ENCODE measurements at regions not wholly inside any gene's neighbourhood (a gene's known extent, or its start where the extent isn't known, plus 50 kb on each side); places are given as distances from the start of the nearest gene placed in this dataset.

DNA sequence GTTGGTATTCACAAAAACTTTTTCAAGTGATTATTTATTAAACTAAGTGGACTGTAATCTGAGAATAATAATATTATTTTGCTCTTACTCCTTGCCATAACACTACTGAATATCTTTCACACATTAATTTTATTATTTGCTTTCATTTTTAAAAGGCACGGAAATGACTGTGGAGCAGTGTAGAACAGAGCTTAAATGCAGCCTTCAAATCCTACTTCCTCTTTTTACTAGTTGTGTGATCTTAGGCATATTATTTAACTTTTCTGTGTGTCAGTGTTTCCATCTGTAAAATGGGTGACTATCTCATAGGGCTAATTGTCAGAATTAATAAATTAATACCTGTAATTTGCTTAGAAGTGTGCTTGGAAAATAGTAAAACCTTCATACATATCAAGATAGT lies 55.5 kb upstream of the SLC8A1 start:
- DNase-seq (ENCODE audit: low read depth in 2 of 2), result no peak

DNA sequence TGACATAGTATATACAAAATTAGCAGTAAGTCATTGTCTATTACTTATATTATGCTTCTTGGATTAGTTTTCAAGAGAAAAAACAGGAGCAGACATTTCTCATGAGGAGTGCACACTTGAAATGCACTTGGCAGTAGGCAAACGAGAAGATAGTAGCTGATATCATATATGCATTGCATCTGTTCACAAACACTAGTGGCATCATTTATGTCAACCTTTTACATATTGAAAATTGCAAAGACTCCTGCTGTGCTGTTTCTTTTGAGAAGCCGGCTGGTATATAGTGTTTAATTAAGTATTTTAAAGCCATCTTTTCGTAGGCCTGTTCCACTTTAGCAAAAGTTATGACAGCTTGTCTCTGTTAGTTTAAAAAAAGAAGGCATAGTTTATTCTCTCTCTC lies 58.4 kb upstream of the SLC8A1 start:
- no peak for DNase-seq (ENCODE audit: low read depth in 2 of 2)

DNA sequence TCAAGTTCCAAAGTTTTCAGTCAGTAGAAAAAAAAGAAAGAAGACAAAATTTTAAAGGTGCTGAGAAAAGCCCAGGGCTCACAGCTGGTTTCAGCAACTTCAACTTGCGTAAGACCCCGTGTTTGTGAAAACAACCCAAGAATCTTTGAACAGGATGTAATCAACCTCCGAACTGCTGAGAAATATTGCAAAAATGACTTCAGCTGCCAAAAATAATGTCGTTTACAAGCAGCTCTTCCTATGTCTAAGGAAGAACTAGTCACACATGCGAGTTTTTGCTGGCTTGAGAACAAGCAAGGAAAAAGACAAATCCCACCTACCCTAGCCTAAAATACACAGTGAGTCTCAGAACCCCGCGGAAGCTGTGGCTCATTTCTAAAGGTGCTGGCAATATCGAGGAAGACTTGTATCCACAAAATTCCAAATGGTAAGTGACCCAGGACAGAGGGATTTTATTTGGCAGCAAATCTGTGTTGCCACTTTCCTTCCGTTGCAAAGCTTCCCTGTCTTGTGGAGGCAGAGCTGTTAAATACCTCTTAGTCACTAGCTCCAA lies 59.8 kb upstream of the SLC8A1 start:
- DNase-seq (ENCODE audit: low read depth in 2 of 2), result no peak

DNA sequence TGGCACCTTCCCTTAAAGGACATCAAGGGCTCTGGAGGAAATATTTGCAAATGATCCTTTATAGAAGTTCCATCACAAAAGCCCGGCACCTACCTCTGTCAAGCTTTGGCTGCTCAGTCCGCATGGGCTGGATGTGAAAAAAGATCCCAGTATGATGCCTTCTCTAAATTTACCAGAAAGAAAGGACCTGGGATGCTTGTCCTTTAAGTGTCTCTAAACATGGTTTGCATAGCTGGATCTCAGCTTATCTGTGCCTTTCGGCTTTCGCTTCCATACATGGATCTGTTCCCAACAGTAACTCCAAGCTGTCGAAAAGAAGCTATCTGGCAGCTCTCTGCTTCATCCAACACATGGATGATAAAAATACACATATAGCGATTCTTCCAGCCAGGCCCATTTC lies 60.4 kb upstream of the SLC8A1 start:
- no peak for DNase-seq (ENCODE audit: low read depth in 2 of 2)

DNA sequence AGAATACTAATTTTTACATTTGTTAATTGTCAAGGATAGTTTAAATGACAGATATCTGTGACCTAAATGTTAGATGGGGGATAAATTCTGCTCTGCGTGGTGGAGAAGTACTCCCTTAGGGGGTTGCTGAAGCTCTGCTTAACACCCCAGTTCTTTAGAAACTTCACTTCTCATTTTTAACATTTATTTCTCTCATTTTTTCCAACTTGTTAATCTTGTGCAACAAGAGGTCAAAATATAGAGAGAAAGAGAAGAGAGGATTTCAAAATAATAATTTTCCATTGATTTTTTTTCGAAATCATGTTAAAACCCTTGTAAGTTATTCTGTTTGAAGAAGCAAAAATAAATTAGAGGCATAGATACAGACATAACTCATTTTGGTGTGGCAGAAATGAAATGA lies 61.3 kb upstream of the SLC8A1 start:
- no peak for DNase-seq (ENCODE audit: low read depth in 2 of 2)

DNA sequence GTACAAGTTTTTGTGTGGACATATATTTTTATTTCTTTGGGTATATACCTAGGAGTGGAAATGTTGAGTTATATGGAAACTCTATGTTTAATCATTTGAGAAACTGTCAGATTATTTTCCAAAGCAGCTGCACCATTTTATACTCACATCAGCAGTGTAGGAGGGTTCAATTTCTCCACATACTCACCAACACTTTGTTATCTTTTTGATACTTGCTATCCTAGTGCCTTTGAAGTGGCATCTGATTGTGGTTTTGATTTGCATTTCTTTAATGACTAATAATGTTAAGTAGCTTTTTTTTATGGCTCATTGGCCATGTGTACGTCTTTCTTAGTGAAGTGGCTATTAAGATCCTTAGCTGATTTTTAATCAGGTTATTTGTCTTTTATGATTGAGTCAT lies 64.7 kb upstream of the SLC8A1 start:
- DNase-seq (ENCODE audit: low read depth in 2 of 2), result no peak

DNA sequence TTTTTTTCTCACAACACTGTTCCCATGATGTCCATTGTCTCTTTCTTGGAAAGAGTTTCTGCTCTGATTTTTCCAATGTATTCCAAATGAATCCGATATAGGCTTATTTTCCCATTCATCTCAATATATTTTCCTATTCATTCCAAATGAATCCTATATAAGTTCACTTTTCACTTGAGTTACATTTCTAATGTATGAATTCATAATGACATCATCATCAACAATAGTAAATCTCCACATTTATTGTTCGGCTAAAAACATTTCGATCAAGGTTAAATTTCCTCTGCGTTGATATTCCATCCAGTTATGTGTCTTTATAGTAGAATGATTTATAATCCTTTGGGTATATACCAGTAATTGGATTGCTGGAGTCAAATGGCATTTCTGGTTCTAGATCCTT lies 76.7 kb upstream of the SLC8A1 start:
- no peak for DNase-seq (ENCODE audit: low read depth in 2 of 2)

DNA sequence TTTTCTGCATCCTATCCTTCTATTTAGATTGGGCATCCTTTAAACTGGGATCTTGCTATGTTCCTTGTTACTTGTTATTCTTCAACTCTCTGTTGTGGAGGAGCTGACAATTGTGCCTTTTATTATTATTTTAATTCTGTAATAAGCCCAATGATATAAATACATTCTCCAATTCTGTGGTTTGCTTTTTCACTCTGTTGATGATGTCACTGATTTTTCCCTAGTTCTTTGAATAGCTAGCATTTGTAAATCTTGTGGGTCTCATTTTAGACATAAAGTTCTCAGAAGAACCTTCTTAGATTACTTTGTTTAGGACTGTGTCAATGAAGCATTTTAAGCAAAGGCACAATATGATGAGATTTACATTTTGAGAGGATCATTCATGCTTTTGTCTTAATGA lies 79.5 kb upstream of the SLC8A1 start:
- DNase-seq (ENCODE audit: low read depth in 2 of 2), result no peak

DNA sequence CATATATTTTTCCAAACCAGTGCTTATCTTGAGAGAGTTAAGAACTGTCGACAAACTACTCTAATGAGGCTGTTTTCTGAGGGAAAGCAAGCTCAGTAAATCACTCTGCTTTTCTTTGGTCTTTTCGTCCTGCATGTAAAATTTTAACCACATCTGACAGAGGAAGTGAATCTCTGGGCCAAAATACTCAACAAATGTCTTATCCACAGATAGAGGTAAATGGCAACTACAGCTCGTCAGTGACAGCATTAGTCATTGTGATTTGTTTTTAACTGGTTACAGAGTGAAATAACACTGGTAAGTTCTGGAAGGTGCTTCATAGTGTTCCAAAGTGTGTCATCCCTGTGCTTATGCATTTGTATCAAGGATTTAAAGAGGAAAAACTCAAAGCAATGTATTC lies 82.6 kb upstream of the SLC8A1 start:
- DNase-seq (ENCODE audit: low read depth in 2 of 2), result no peak

DNA sequence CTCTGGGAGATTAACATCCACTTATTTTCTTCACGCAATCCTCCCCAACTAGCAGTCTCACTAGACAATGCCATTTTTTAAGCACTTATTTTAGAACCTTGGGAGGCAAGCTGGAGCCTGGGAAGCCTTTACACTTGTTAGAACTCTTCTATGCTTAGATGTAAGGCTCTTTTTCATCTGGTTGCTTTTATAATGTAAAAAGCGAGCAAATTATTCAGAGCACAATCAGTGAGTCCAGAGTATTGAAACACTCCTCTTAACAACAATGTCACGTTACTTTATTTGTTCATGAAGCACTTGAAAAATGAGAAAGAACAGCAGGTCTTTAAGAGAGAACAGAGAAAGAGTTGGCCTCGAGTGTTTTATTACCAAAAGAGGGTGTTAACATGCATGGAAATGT lies 84.1 kb upstream of the SLC8A1 start:
- DNase-seq (ENCODE audit: low read depth in 2 of 2), result no peak

DNA sequence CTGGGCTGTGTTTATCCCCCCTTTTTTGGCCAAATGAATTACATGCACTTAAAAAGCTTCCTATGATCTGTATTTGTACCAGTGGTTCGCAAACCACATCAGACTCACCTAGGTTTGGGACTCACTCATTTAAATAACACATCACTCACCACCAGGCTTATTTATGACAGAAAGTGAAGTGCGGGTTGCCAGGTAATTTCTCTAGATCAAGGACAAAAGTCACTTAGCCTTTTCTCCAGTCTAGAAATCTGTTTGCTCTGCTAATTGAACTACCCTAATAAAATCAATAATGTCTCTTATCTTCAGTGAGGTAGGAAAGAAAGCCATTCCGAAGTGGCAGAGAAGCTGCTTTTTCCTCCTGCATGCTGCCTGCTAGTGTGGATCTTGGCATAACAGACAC lies 88.1 kb upstream of the SLC8A1 start:
- DNase-seq (ENCODE audit: low read depth in 2 of 2), result no peak

DNA sequence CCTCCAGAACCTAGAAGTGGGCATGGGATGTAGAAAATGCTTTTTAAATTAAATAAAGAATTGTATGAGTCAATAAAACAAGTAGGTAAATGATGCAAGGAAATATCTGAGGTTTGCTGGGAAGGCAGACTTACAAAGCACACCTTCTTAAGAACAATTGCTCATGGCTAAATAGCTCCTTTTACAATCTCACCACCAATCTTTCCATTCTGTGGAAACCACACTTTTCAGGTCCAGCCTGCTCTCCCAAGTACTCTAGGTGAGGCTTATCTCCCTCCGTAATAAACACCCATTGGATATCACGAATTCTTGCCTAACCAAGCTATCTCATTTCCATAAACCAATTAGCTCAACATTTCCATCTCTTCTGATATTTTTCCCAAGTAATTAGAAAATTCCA lies 91.5 kb upstream of the SLC8A1 start:
- no peak for DNase-seq (ENCODE audit: low read depth in 2 of 2)

DNA sequence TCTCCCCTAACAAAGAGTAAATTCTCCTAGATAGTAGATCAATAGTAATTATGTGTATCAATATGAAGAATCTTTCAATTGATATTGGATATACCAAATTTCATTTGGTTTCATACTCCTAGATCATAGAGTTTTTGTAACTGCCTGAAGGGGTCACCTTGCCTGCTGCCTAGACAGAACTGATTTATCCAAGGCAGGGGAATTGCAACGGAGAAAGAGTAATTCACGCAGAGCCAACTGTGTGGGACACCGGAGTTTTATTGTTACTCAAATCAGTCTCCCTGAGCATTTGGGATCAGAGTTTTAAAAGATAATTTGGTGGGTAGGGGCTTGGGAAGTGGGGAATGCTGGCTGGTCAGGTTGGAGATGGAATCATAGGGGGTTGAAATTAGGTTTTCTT lies 92.2 kb upstream of the SLC8A1 start:
- no peak for DNase-seq (ENCODE audit: low read depth in 2 of 2)

DNA sequence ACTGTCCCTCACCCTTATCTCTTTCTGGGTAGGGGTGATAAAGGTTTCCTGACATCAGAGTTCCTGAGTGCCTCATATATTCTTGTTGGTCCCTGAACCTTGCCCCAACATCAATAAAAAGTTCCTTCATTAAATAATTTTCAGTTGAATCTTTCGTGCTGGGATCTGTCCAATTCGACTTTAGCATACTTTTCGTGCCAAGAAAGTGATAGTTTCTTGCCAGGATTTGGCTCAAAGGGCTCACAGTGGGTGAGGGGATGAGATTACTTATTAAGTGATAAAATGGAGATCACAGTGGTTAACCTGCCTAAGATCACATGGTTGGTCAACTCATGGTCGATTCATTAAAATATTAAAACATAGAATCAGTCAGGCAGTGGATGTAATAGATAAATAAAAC lies 93.8 kb upstream of the SLC8A1 start:
- no peak for DNase-seq (ENCODE audit: low read depth in 2 of 2)

DNA sequence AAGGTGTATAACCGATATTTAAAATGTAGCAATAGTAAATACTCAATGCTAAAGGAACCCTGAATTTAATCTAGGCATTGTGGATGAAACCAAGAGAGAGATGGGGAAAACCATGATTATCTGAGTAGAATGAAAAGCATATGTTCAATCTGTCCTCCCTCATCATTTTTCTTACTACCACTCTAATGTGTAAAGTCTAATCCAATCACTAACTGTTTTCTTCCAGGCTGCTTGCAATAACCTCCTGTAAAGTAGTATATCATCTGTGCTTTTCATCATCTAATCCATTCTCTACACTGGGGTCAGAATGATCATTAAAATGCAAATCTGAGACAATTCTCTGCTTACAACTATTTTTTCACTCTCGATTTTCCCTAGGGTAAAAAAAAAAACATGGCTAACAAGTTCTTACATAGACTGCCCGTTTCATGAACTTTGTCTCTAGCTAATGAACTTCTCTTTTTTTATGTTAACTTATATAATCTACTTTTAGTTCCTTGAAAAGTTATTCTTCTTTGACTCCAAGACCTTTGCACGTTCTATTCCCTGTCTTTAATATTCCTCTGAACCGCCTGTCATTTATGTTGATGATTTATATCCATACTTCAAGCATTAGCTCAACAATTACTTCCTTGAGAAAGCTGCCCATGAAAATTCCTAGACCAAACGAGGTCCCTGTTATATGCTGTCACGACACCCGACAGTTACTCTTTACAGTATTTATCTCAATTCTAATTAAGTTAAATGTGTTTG lies 94.7 kb upstream of the SLC8A1 start:
- no peak for DNase-seq (ENCODE audit: low read depth in 2 of 2)

DNA sequence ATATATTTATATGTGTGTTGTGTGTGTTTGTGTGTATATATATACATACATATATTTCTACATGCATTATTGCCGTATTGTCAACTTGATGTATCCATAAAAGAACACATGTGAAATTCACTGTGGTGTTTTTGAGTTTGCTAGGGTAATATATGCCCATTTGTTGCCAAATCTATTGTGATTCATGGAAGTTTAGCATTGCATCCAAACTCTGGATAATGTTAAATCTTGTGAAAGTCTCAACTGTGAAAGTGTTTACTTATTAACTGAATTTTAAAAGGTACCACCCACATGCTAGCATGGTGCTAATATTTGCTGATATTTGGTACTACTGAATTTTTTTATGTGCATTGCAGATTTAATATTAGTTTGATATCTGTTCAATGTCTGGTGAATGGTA lies 96.6 kb upstream of the SLC8A1 start:
- DNase-seq (ENCODE audit: low read depth in 2 of 2), result no peak

DNA sequence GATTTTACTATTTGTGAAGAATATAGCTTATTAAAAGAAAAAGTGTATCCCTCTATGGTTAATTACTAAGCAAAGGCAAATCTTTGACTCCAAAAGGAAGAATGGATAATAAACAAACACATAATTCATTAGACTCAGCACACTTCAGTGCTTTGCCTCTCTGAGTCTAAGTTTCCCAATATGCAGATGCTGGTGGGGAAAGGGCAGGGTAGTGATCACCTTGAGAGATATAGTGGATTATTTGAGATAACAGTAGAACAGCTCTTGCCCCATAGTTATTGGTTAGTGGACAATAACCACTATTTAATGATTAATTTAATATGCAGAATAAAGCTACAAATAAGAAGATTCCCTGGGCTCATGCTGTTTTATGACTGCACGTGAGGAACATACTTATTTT lies 98.2 kb upstream of the SLC8A1 start:
- DNase-seq (ENCODE audit: low read depth in 2 of 2), result no peak

DNA sequence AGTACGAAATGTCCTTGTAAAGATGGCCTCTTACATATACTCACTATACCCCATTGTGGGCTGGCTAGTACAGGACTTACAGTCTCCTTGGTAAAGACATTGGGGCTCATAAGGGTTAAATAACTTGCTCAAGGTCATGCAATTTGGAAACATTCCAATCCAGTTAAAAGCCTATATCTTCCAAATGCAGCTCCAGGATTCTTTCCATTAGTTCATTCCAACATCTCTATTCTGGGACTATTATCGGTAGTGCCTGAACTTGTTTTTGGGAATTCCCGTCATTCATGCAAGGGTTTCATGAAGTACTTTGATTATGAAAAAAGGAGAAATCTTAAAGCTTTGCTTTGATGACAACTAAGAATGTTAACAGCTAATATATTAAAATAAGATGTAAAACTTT lies 99.2 kb upstream of the SLC8A1 start:
- no peak for DNase-seq (ENCODE audit: low read depth in 2 of 2)

DNA sequence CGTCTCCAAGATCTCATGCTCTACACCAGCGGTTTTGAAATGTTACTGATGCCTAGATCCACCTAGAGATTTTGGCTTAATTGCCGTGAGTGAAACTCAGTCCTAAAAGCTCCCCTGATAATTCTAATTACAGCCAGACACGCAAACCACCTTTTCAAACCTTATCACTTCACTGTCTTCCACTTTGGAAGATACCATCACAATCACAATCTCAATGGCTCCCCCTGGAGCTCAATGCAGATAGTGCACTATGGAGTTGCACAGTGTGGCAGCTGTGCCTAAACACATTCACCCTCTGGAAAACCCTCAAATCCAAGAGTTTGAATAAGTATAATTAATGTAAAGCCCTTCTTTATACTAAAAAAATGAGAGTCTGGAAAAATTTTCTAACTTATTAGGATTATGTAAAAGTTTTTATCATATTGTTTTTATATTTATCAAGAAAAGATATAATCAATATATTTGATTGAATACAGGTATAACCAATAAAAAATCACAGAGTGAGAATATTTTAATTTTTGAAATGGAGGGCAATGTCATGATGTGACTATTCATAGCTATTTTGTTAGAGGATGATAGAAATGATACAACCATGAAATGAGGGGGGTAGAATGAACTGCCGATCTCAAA lies 102.9 kb upstream of the SLC8A1 start:
- peak; percentile 4 to 44 for DNase-seq (ENCODE audit: low read depth in 2 of 2)

DNA sequence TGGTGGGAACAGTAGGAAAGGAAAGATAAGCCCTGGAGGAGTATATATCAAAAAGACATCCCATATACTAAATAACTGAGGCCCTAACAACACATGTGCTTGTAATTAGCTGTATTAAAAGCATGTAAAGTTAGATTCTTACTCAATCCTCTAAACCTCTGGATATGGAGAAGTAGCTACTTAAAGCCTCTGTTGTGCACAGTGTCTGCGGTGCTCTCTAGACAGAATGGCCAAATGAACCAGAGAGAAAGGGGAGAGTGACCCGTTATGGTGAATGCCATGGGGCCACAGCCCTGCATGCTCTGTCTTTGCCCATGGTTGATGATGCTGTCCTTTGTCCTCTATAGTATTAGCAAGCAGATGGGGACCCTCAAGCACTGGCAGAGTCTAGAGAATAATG lies 104.4 kb upstream of the SLC8A1 start:
- no peak for DNase-seq (ENCODE audit: low read depth in 2 of 2)

DNA sequence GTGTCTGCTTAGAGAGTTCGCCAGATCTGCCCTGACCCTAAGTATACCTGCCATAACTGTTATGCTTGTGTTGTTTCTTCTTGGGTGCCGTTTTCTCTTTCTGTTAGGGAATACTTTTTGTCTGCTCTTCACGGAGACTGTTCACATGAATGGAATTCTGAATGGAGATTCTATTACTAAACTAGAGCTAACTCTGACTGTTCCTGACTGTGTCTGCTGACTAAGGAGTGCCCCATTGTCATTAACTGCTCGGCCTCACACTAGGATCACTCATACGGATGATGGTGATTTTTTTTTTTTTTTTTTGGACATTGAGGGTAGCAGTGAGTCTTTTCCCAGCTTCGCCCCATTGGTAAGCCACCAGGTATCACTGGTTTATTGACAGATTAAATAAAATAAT lies 104.8 kb upstream of the SLC8A1 start:
- DNase-seq (ENCODE audit: low read depth in 2 of 2), result no peak

DNA sequence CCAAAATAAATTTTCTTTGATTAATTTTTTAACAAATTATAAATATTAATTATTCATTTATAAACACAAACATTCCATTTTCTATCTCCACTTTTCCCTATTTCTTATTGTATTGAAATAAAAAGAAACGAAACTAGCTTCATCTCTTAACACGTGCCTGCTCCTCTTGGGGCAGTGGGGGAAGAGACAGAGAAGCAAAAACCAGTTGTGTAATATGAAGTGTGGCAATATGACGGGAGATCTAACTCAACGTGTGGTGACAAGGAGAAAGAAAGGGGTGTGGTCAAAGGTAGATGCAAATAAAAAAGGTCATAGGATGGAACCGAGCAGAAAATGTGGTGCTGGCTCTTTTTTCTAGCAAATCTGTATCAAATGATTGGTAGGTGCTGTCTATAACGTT lies 106.9 kb upstream of the SLC8A1 start:
- DNase-seq (ENCODE audit: low read depth in 2 of 2), result no peak

DNA sequence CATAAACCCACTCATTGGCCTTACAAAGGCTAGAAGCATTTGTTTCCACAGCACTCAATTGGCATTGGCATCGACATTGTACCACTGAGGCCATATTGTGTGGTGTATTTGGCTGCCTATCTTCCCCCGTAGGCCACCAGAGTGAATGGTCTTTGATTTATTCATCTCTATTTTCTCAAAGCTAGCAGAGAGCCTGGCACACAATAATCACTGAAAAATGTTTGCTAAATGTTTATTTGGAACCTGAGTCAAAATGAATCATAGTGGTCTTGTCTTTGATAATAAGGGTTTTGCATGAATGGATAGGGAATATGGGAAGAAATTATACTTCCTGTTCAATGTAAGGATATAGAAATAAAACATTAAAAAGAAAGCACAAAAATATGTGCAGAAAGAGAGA lies 107.3 kb upstream of the SLC8A1 start:
- no peak for DNase-seq (ENCODE audit: low read depth in 2 of 2)

DNA sequence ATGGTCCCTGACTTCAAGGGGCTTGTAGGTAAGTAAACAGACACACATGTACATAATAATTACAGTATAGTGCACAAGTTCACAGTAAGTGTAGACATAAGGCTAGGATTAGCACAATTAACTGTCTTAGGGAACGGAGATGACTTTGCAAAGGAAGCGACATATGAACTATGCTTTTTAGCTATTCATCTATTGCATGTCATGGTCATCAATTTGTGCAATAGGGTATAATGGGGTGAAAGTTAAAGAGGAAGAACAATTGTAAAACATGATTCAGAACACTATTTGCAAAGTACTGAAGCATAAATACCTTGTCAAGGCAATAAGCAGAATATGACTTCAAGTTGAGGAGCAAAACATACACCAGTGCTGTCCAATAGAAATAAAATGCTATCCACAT lies 112.3 kb upstream of the SLC8A1 start:
- DNase-seq (ENCODE audit: low read depth in 2 of 2), result no peak
